ENCODE measurements at regions not wholly inside any gene's neighbourhood (a gene's known extent, or its start where the extent isn't known, plus 50 kb on each side); places are given as distances from the start of the nearest gene placed in this dataset.

DNA sequence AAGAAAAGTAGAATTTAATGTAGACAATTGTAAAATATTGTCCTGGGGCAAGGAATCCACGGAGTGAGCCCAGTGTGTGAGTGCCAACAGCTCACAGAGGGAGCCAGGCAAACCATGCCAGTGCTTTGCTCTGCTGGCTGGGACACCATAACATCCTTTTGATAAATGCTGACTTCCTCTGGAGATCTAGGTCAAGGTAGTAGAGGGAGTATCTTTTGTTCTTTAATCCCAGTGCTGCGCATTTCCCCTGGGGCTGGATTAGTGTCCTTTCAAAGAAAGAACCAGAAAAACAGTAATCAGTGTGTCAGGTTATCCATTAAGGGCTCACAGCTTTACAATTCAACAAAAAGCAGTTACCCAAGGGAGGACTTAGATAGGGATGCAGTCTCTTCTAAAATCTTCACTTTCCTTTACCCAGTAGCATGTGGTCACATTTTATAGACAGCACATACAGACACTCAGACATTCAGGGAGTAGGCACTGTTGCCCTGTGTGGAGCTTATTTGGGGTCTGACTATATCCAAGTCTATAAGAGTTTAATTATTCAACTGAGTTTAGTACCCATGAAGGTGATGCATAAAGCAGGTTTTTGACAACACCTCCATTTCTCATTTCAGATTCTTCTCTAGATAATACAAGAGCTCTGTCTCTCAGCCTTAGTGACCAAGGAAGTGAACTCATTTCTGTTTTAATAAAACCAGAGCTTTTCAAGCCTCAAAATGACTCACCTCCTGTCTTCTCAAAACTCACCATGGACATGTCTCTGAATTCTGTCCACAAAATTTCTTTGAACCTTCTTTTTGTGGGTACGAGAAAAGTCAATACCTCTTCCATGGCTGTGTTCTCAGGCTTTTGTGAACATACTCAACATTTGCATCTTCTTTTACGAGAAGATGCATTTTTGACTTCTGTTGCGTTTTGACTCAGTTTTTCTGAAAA lies 215.3 kb downstream of the BRINP2 start:
- no peak for TF ChIP-seq EZH2phosphoT487 (IDR thresholded peaks at IDR 0.05; ENCODE audit: borderline replicate concordance, low read length)
- TF ChIP-seq, protein P1, sequence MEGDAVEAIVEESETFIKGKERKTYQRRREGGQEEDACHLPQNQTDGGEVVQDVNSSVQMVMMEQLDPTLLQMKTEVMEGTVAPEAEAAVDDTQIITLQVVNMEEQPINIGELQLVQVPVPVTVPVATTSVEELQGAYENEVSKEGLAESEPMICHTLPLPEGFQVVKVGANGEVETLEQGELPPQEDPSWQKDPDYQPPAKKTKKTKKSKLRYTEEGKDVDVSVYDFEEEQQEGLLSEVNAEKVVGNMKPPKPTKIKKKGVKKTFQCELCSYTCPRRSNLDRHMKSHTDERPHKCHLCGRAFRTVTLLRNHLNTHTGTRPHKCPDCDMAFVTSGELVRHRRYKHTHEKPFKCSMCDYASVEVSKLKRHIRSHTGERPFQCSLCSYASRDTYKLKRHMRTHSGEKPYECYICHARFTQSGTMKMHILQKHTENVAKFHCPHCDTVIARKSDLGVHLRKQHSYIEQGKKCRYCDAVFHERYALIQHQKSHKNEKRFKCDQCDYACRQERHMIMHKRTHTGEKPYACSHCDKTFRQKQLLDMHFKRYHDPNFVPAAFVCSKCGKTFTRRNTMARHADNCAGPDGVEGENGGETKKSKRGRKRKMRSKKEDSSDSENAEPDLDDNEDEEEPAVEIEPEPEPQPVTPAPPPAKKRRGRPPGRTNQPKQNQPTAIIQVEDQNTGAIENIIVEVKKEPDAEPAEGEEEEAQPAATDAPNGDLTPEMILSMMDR (IDR thresholded peaks at IDR 0.05; ENCODE audit: low read depth, low read length, poor library complexity, severe bottlenecking): no peak

Measured in DOHH2 (cell line).